WTC11 (cell line): ENCODE measurements at regions not wholly inside any gene's neighbourhood (a gene's known extent, or its start where the extent isn't known, plus 50 kb on each side); places are given as distances from the start of the nearest gene placed in this dataset.

ENCODE experiments used
- MXD4 ChIP-seq: fragments of 250-450 bp; sonication (Bioruptor Pico); IDR thresholded peaks from 2 replicates; pipeline ENCODE4 v1.8.0; 2021; ENCODE audit warnings: mild to moderate bottlenecking, moderate library complexity, borderline replicate concordance
- TF ChIP-seq, protein P1 (sequence below): sonication (generic); formaldehyde crosslinking; IDR thresholded peaks from 2 replicates; pipeline ENCODE4 v1.8.1; 2022; ENCODE audit warnings: low read depth, mild to moderate bottlenecking, moderate library complexity, missing genetic modification reagents, borderline replicate concordance
- TF ChIP-seq, protein P2 (sequence below): fragments of 200-600 bp; IDR thresholded peaks from 2 replicates; pipeline ENCODE4 v1.8.0; 2022; ENCODE audit warnings: antibody characterized with exemption
- TF ChIP-seq, protein P3 (sequence below): sonication (generic); formaldehyde crosslinking; IDR thresholded peaks from 2 replicates; pipeline ENCODE4 v1.8.1; 2022; ENCODE audit warnings: low read depth, missing genetic modification reagents, borderline replicate concordance

GRCh38 chr18:73774811-73775509 is 372.7 kb downstream of the FBXO15 start:
- TF ChIP-seq, protein P1, sequence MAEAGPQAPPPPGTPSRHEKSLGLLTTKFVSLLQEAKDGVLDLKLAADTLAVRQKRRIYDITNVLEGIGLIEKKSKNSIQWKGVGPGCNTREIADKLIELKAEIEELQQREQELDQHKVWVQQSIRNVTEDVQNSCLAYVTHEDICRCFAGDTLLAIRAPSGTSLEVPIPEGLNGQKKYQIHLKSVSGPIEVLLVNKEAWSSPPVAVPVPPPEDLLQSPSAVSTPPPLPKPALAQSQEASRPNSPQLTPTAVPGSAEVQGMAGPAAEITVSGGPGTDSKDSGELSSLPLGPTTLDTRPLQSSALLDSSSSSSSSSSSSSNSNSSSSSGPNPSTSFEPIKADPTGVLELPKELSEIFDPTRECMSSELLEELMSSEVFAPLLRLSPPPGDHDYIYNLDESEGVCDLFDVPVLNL, result no peak
- TF ChIP-seq, protein P2, sequence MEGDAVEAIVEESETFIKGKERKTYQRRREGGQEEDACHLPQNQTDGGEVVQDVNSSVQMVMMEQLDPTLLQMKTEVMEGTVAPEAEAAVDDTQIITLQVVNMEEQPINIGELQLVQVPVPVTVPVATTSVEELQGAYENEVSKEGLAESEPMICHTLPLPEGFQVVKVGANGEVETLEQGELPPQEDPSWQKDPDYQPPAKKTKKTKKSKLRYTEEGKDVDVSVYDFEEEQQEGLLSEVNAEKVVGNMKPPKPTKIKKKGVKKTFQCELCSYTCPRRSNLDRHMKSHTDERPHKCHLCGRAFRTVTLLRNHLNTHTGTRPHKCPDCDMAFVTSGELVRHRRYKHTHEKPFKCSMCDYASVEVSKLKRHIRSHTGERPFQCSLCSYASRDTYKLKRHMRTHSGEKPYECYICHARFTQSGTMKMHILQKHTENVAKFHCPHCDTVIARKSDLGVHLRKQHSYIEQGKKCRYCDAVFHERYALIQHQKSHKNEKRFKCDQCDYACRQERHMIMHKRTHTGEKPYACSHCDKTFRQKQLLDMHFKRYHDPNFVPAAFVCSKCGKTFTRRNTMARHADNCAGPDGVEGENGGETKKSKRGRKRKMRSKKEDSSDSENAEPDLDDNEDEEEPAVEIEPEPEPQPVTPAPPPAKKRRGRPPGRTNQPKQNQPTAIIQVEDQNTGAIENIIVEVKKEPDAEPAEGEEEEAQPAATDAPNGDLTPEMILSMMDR, result no peak
- TF ChIP-seq MXD4 (CRISPR knock-in tag), result no peak
- TF ChIP-seq, protein P3, sequence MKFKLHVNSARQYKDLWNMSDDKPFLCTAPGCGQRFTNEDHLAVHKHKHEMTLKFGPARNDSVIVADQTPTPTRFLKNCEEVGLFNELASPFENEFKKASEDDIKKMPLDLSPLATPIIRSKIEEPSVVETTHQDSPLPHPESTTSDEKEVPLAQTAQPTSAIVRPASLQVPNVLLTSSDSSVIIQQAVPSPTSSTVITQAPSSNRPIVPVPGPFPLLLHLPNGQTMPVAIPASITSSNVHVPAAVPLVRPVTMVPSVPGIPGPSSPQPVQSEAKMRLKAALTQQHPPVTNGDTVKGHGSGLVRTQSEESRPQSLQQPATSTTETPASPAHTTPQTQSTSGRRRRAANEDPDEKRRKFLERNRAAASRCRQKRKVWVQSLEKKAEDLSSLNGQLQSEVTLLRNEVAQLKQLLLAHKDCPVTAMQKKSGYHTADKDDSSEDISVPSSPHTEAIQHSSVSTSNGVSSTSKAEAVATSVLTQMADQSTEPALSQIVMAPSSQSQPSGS (CRISPR knock-in tag), result no peak
